ENCODE measurements at regions not wholly inside any gene's neighbourhood (a gene's known extent, or its start where the extent isn't known, plus 50 kb on each side); places are given as distances from the start of the nearest gene placed in this dataset.

- TF ChIP-seq CTCF (conservative IDR thresholded peaks at IDR 0.05; ENCODE audit: low read depth, low read length) = no peak
- Histone ChIP-seq H3K27me3 (ENCODE audit: insufficient read depth, low read depth) (no peaks in the 10 kb centered on the region), H3K79me2 (ENCODE audit: insufficient read depth, low read depth) (no peaks in the 10 kb centered on the region), H4K20me1 (ENCODE audit: insufficient read depth) (no peaks in the 10 kb centered on the region), H3K4me2 (no peak overlapping the region), H3K9ac (no peak overlapping the region), H3K4me1 (ENCODE audit: low read depth, poor library complexity, severe bottlenecking) (no peaks in the 10 kb centered on the region), H2AFZ (ENCODE audit: low read depth) (no peak overlapping the region), H3K36me3 (ENCODE audit: insufficient read depth) (no peaks in the 10 kb centered on the region), H3K4me3 (IDR thresholded peaks at IDR 0.05; ENCODE audit: insufficient read depth, low read depth, low read length) (no peak overlapping the region), H3K27ac (no peak overlapping the region)
Measured at GRCh38 chr2:221911890-221912289, 339.8 kb upstream of the EPHA4 start.

- Histone ChIP-seq H3K36me3 (ENCODE audit: insufficient read depth) (no peaks in the 10 kb centered on the region), H3K9ac (no peak overlapping the region), H2AFZ (ENCODE audit: low read depth) (no peak overlapping the region), H4K20me1 (ENCODE audit: insufficient read depth) (no peaks in the 10 kb centered on the region), H3K4me2 (no peak overlapping the region), H3K4me3 (IDR thresholded peaks at IDR 0.05; ENCODE audit: insufficient read depth, low read depth, low read length) (no peak overlapping the region), H3K4me1 (ENCODE audit: low read depth, poor library complexity, severe bottlenecking) (no peaks in the 10 kb centered on the region), H3K79me2 (ENCODE audit: insufficient read depth, low read depth) (no peaks in the 10 kb centered on the region), H3K27me3 (ENCODE audit: insufficient read depth, low read depth) (no peaks in the 10 kb centered on the region), H3K27ac (no peak overlapping the region)
- no peak for TF ChIP-seq CTCF (conservative IDR thresholded peaks at IDR 0.05; ENCODE audit: low read depth, low read length)
Measured at GRCh38 chr2:221911321-221911720, 339.2 kb upstream of the EPHA4 start.

GRCh38 chr2:221908518-221908917 is 336.4 kb upstream of the EPHA4 start:
- Histone ChIP-seq H3K36me3 (ENCODE audit: insufficient read depth) (no peaks in the 10 kb centered on the region), H2AFZ (ENCODE audit: low read depth) (no peak overlapping the region), H3K4me1 (ENCODE audit: low read depth, poor library complexity, severe bottlenecking) (no peaks in the 10 kb centered on the region), H3K4me2 (no peak overlapping the region), H3K9ac (no peak overlapping the region), H3K79me2 (ENCODE audit: insufficient read depth, low read depth) (no peaks in the 10 kb centered on the region), H3K27me3 (ENCODE audit: insufficient read depth, low read depth) (no peaks in the 10 kb centered on the region), H3K27ac (no peak overlapping the region), H3K4me3 (IDR thresholded peaks at IDR 0.05; ENCODE audit: insufficient read depth, low read depth, low read length) (no peak overlapping the region), H4K20me1 (ENCODE audit: insufficient read depth) (no peaks in the 10 kb centered on the region)
- no peak for TF ChIP-seq CTCF (conservative IDR thresholded peaks at IDR 0.05; ENCODE audit: low read depth, low read length)

GRCh38 chr2:221897718-221898117 is 325.6 kb upstream of the EPHA4 start:
- Histone ChIP-seq H2AFZ (ENCODE audit: low read depth) (no peak overlapping the region), H3K4me3 (IDR thresholded peaks at IDR 0.05; ENCODE audit: insufficient read depth, low read depth, low read length) (no peak overlapping the region), H3K27ac (no peak overlapping the region), H4K20me1 (ENCODE audit: insufficient read depth) (no peaks in the 10 kb centered on the region), H3K4me1 (ENCODE audit: low read depth, poor library complexity, severe bottlenecking) (no peaks in the 10 kb centered on the region), H3K27me3 (ENCODE audit: insufficient read depth, low read depth) (no peaks in the 10 kb centered on the region), H3K79me2 (ENCODE audit: insufficient read depth, low read depth) (no peaks in the 10 kb centered on the region), H3K9ac (no peak overlapping the region), H3K4me2 (no peak overlapping the region), H3K36me3 (ENCODE audit: insufficient read depth) (no peaks in the 10 kb centered on the region)
- no peak for TF ChIP-seq CTCF (conservative IDR thresholded peaks at IDR 0.05; ENCODE audit: low read depth, low read length)

Measured in KMS-11 (cell line).